Bronchial epithelial cell (primary cell): ENCODE measurements at regions not wholly inside any gene's neighbourhood (a gene's known extent, or its start where the extent isn't known, plus 50 kb on each side); places are given as distances from the start of the nearest gene placed in this dataset.
"Not testable (repeated sequence)": the region's sequence is repeated elsewhere in the genome, so short reads cannot be mapped to it uniquely, and the experiment has no call there.

Experiments used
- DNase-seq: peaks from one replicate; pipeline ENCODE4 v3.0.0-alpha.2; 2010; ENCODE audit warnings: low read depth
- FAIRE-seq: peaks from 2 replicates; lab custom pipeline; 2011; peaks lifted over from hg19 to GRCh38; lab: Jason Lieb, UNC
- H3K27me3 ChIP-seq: 2 replicates; pipeline ENCODE4 v1.5.1; 2011; ENCODE audit warnings: low read length; ENCODE audit not compliant: control insufficient read depth, insufficient read depth
- H3K36me3 ChIP-seq: 2 replicates; pipeline ENCODE4 v1.5.1; 2011; ENCODE audit warnings: low read length; ENCODE audit not compliant: control insufficient read depth, insufficient read depth
- H3K4me3 ChIP-seq: 2 replicates; pipeline ENCODE4 v1.5.1; 2011; ENCODE audit warnings: mild to moderate bottlenecking, low read depth, low read length, control low read depth
- CTCF ChIP-seq: IDR thresholded peaks from 2 replicates; pipeline ENCODE4 v1.5.1; 2011; ENCODE audit warnings: mild to moderate bottlenecking, moderate library complexity, low read length, control low read depth, inconsistent platforms; ENCODE audit not compliant: insufficient read depth, severe bottlenecking

- TF ChIP-seq CTCF: no peak
- Histone ChIP-seq H3K27me3 (no peaks in the 10 kb centered on the region), H3K36me3 (no peaks in the 10 kb centered on the region), H3K4me3 (no peak overlapping the region)
- DNase-seq (no peak), FAIRE-seq (no peak)
Measured at GRCh38 chr7:65301007-65301406, 72.6 kb upstream of the ZNF92 start.

- Histone ChIP-seq H3K4me3 (no peak overlapping the region), H3K27me3 (no peaks in the 10 kb centered on the region), H3K36me3 (no peaks in the 10 kb centered on the region)
- no peak for TF ChIP-seq CTCF
- FAIRE-seq: no peak
- no peak for DNase-seq
Measured at GRCh38 chr7:65295409-65295808, 78.2 kb upstream of the ZNF92 start.

- not testable (repeated sequence) for H3K27me3 ChIP-seq, H3K4me3 ChIP-seq, H3K36me3 ChIP-seq, FAIRE-seq, DNase-seq
Measured at GRCh38 chr7:65290340-65290739, 83.3 kb upstream of the ZNF92 start.

- Histone ChIP-seq H3K27me3 (no peaks in the 10 kb centered on the region), H3K4me3 (no peak overlapping the region), H3K36me3 (no peaks in the 10 kb centered on the region)
- FAIRE-seq (no peak), DNase-seq (no peak)
- no peak for TF ChIP-seq CTCF
Measured at GRCh38 chr7:65287023-65287422, 86.6 kb upstream of the ZNF92 start.

GRCh38 chr7:65285906-65286864 is 87.5 kb upstream of the ZNF92 start:
- DNase-seq (no peak), FAIRE-seq (no peak)
- Histone ChIP-seq H3K27me3 (no peaks in the 10 kb centered on the region), H3K36me3 (no peaks in the 10 kb centered on the region), H3K4me3 (no peak overlapping the region)
- TF ChIP-seq CTCF: no peak

GRCh38 chr7:65285241-65285640 is 88.4 kb upstream of the ZNF92 start:
- not testable (repeated sequence) for FAIRE-seq, H3K27me3 ChIP-seq, DNase-seq, H3K36me3 ChIP-seq, H3K4me3 ChIP-seq

- DNase-seq: no peak
- H3K27me3 ChIP-seq: no peaks in the 10 kb centered on the region
- no peak for FAIRE-seq
Measured at GRCh38 chr7:65279795-65280194, 93.9 kb upstream of the ZNF92 start.

More at GRCh38 chr7:65279795-65280194, 93.9 kb upstream of the ZNF92 start:
- H3K4me3 ChIP-seq: no peak overlapping the region
- no peak for TF ChIP-seq CTCF
- H3K36me3 ChIP-seq: no peaks in the 10 kb centered on the region
